ENCODE measurements at regions not wholly inside any gene's neighbourhood (a gene's known extent, or its start where the extent isn't known, plus 50 kb on each side); places are given as distances from the start of the nearest gene placed in this dataset.

DNA sequence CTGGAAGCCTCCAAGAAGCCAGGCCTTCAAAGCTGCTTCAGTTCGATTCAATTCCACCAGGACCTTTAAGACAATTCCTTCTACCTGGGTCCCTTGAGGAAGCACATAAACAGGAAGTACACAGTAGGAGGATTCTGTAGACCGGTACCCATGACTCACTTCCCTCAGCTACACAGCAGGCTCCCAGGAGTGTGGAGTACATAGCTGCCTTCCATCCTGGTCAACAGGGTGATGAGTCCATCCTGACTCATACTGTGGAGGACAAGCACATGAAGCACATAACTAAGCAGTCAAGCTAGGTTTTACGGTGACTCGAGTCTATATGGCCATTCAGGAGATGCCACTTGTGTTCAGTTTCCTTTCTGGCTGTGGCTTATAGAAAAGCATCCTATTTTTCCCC lies 197.6 kb upstream of the RBM19 start:
- Histone ChIP-seq H3K27ac (ENCODE audit: low read length) (no peak overlapping the region), H3K79me2 (ENCODE audit: low read length) (no peaks in the 10 kb centered on the region), H3F3A (ENCODE audit: low read length, unreplicated experiment) (no peaks in the 10 kb centered on the region), H3K27me3 (ENCODE audit: low read length) (peaks cover 14% of the 10 kb centered on the region; the same call in 1 of the 2 replicates), H3K4me2 (ENCODE audit: low read length) (no peak overlapping the region), H3K36me3 (ENCODE audit: low read depth, low read length) (no peaks in the 10 kb centered on the region), H3K9me3 (ENCODE audit: low read length) (0 out of 2 replicates have a peak, but pooled peaks cover 4% of the 10 kb centered on the region), H3K4me1 (ENCODE audit: insufficient read depth, low read length) (no peaks in the 10 kb centered on the region), H3K4me3 (ENCODE audit: low read length) (no peak overlapping the region), H3K9ac (ENCODE audit: low read length) (no peak overlapping the region), H4K20me1 (ENCODE audit: low read length) (no peaks in the 10 kb centered on the region), H2AFZ (ENCODE audit: low read length) (no peak overlapping the region), H3K9me2 (replicated peaks; ENCODE audit: low read length) (no peaks in the 10 kb centered on the region)
- ChIA-PET CTCF (no interaction called here), POLR2A (ENCODE audit: unreplicated experiment) (no interaction called here)
- intact Hi-C loops (cut with micrococcal nuclease) = no loop called here
- BruUV-seq (replicated peaks) = no TSS peak
- ATAC-seq (peak; percentile 89), DNase-seq (peak; percentile 78)
- TF ChIP-seq, protein P1, sequence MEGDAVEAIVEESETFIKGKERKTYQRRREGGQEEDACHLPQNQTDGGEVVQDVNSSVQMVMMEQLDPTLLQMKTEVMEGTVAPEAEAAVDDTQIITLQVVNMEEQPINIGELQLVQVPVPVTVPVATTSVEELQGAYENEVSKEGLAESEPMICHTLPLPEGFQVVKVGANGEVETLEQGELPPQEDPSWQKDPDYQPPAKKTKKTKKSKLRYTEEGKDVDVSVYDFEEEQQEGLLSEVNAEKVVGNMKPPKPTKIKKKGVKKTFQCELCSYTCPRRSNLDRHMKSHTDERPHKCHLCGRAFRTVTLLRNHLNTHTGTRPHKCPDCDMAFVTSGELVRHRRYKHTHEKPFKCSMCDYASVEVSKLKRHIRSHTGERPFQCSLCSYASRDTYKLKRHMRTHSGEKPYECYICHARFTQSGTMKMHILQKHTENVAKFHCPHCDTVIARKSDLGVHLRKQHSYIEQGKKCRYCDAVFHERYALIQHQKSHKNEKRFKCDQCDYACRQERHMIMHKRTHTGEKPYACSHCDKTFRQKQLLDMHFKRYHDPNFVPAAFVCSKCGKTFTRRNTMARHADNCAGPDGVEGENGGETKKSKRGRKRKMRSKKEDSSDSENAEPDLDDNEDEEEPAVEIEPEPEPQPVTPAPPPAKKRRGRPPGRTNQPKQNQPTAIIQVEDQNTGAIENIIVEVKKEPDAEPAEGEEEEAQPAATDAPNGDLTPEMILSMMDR (conservative IDR thresholded peaks at IDR 0.05; ENCODE audit: low read depth, low read length) = no peak
- TF ChIP-seq EZH2 (IDR thresholded peaks at IDR 0.05; ENCODE audit: low read length, unreplicated experiment) (no peak), EZH2phosphoT487 (IDR thresholded peaks at IDR 0.05; ENCODE audit: borderline replicate concordance, low read length) (no peak)

DNA sequence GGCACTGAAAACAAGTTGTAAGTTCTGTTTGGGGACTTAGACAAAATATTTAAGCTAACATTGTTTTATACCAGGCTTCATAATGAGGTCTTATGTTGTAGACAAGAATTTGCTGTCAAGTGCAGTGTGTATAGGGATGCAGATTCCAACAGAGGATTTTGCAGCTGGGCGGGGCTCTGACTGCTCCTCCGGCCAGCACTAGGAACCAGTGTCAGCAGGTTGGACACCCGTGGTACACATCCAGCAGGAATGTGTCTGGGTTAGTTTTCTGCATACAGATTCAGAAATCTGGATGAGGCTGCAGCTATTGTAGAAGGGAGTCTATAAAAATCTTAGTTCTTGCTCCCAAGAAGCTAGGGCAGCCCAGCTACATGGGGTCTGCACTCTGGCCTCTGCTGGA lies 194.3 kb upstream of the RBM19 start:
- CTCF ChIA-PET = no interaction called here
- H3K9me2 ChIP-seq (replicated peaks; ENCODE audit: low read length) = no peaks in the 10 kb centered on the region
- H3K36me3 ChIP-seq (ENCODE audit: low read depth, low read length) = no peaks in the 10 kb centered on the region
- H3F3A ChIP-seq (ENCODE audit: low read length, unreplicated experiment) = no peaks in the 10 kb centered on the region
- H3K4me1 ChIP-seq (ENCODE audit: insufficient read depth, low read length) = no peaks in the 10 kb centered on the region
- H3K79me2 ChIP-seq (ENCODE audit: low read length) = no peaks in the 10 kb centered on the region
- no peak overlapping the region for H2AFZ ChIP-seq (ENCODE audit: low read length)
- H3K4me2 ChIP-seq (ENCODE audit: low read length) = no peak overlapping the region
- H4K20me1 ChIP-seq (ENCODE audit: low read length) = no peaks in the 10 kb centered on the region
- intact Hi-C loops (cut with micrococcal nuclease) = no loop called here
- no peak overlapping the region for H3K27ac ChIP-seq (ENCODE audit: low read length)
- DNase-seq (no peak), ATAC-seq (no peak)
- TF ChIP-seq EZH2phosphoT487 (IDR thresholded peaks at IDR 0.05; ENCODE audit: borderline replicate concordance, low read length) = no peak
- no peak for TF ChIP-seq EZH2 (IDR thresholded peaks at IDR 0.05; ENCODE audit: low read length, unreplicated experiment)
- TF ChIP-seq, protein P1 (conservative IDR thresholded peaks at IDR 0.05; ENCODE audit: low read depth, low read length) = no peak
- 0 out of 2 replicates have a peak, but pooled peaks cover 4% of the 10 kb centered on the region for H3K9me3 ChIP-seq (ENCODE audit: low read length)
- H3K9ac ChIP-seq (ENCODE audit: low read length) = no peak overlapping the region
- peaks cover 12% of the 10 kb centered on the region; the same call in 1 of the 2 replicates for H3K27me3 ChIP-seq (ENCODE audit: low read length)
- POLR2A ChIA-PET (ENCODE audit: unreplicated experiment) = no interaction called here
- H3K4me3 ChIP-seq (ENCODE audit: low read length) = no peak overlapping the region
- BruUV-seq (replicated peaks) = no TSS peak

DNA sequence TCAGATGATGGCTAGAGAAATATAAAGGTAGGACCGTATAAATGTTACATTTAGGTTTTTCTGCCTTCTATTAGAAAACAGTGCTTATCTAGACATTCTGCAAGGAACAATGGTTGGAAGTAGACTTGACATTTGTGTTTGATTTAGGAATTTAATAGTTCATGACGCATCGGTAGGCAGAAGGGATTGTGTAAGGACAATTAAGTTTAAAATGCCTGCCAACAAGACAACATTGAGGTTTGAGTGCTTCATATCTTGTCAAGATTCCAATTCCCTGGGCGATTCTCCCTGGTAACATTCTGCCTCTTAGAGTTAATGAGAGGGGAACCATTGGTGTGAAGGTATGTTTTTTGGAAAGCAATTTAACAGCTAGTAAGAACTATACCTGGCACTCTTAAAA lies 186.8 kb upstream of the RBM19 start:
- no peaks in the 10 kb centered on the region for H4K20me1 ChIP-seq (ENCODE audit: low read length)
- H3F3A ChIP-seq (ENCODE audit: low read length, unreplicated experiment) = no peaks in the 10 kb centered on the region
- no peak for TF ChIP-seq EZH2phosphoT487 (IDR thresholded peaks at IDR 0.05; ENCODE audit: borderline replicate concordance, low read length)
- H3K27ac ChIP-seq (ENCODE audit: low read length) = no peak overlapping the region
- POLR2A ChIA-PET (ENCODE audit: unreplicated experiment) = no interaction called here
- no peaks in the 10 kb centered on the region for H3K36me3 ChIP-seq (ENCODE audit: low read depth, low read length)
- no peak overlapping the region for H3K9ac ChIP-seq (ENCODE audit: low read length)
- no peaks in the 10 kb centered on the region for H3K4me1 ChIP-seq (ENCODE audit: insufficient read depth, low read length)
- no peaks in the 10 kb centered on the region for H3K9me3 ChIP-seq (ENCODE audit: low read length)
- no peak overlapping the region for H3K4me3 ChIP-seq (ENCODE audit: low read length)
- H3K27me3 ChIP-seq (ENCODE audit: low read length) = peaks cover 18% of the 10 kb centered on the region; the same call in 1 of the 2 replicates
- H2AFZ ChIP-seq (ENCODE audit: low read length) = no peak overlapping the region
- no peaks in the 10 kb centered on the region for H3K79me2 ChIP-seq (ENCODE audit: low read length)
- BruUV-seq (replicated peaks) = no TSS peak
- DNase-seq (peak; percentile 66), ATAC-seq (peak; percentile 63)
- no peak overlapping the region for H3K4me2 ChIP-seq (ENCODE audit: low read length)
- no peaks in the 10 kb centered on the region for H3K9me2 ChIP-seq (replicated peaks; ENCODE audit: low read length)
- CTCF ChIA-PET = no interaction called here
- intact Hi-C loops (cut with micrococcal nuclease) = no loop called here
